ENCODE measurements at regions not wholly inside any gene's neighbourhood (a gene's known extent, or its start where the extent isn't known, plus 50 kb on each side); places are given as distances from the start of the nearest gene placed in this dataset.

DNA sequence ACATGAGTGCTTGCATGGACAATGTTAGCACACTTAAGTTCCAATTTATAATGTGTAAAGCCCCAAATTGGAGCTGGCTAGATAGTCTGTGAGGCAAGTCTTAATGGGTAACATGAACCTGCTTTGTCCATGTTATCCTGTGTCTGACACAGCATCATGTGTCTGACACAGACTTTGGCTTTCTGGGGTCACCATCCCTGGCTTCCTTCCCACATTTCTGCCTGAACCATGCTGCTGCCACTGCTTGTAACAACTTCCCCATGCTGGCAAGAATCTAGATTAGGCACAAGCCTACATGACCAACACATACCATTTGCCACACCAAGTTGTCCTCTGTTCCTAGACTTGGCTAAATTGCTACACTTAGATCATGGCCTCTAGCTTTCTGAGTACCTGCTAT is 49.8 kb upstream of the ZBTB7C start:
- TF ChIP-seq CTCF (IDR thresholded peaks at IDR 0.05) (no peak), POLR2AphosphoS5 (IDR thresholded peaks at IDR 0.05) (no peak), POLR2A (IDR thresholded peaks at IDR 0.05) (no peak), EP300 (IDR thresholded peaks at IDR 0.05) (no peak)

Measured in stomach (tissue), 4 donors.